ENCODE measurements at regions not wholly inside any gene's neighbourhood (a gene's known extent, or its start where the extent isn't known, plus 50 kb on each side); places are given as distances from the start of the nearest gene placed in this dataset.

GRCh38 chr6:8879334-8879733, 444.0 kb upstream of the SLC35B3 start:
- Histone ChIP-seq H3K9me3 (replicated peaks in 1 of 2; ENCODE audit: control insufficient read depth in 1 of 2, insufficient read depth in 1 of 2, low read length in 2 of 2) (no peaks in the 10 kb centered on the region), H3K27ac (ENCODE audit: low read depth in 1 of 2, low read length in 2 of 2) (no peak overlapping the region), H3K4me3 (replicated peaks in 1 of 3; ENCODE audit: low read depth in 2 of 3, low read length in 3 of 3) (no peak overlapping the region), H3K4me1 (ENCODE audit: control insufficient read depth in 1 of 2, insufficient read depth in 2 of 2, low read length in 2 of 2) (peaks cover 29 to 34% of the 10 kb centered on the region in 2 donors), H2AFZ (ENCODE audit: insufficient read depth, low read depth, low read length, poor library complexity, severe bottlenecking) (no peak overlapping the region), H3K27me3 (ENCODE audit: control insufficient read depth in 2 of 2, insufficient read depth in 2 of 2, low read length in 2 of 2) (no peaks in the 10 kb centered on the region), H4K20me1 (ENCODE audit: insufficient read depth, low read length) (no peaks in the 10 kb centered on the region), H3K36me3 (replicated peaks in 1 of 2; ENCODE audit: control insufficient read depth in 1 of 2, insufficient read depth in 2 of 2, low read length in 2 of 2) (no peaks in the 10 kb centered on the region), H3K4me2 (replicated peaks; ENCODE audit: extremely low read depth, low read length, poor library complexity, severe bottlenecking) (no peak overlapping the region), H3K79me2 (ENCODE audit: insufficient read depth, low read length) (no peaks in the 10 kb centered on the region), H3K9ac (ENCODE audit: insufficient read depth, low read length, poor library complexity, severe bottlenecking) (no peak overlapping the region)
- Mint-ChIP-seq H3K4me1 (peaks cover 60% of the 10 kb centered on the region), H3K4me3 (no peak overlapping the region), H3K36me3 (no peaks in the 10 kb centered on the region), H3K27ac (no peak overlapping the region), H3K27me3 (ENCODE audit: low read depth in 3 of 3) (peaks cover 0 to 1% (median 0%) of the 10 kb centered on the region in 3 donors), H3K9me3 (peaks cover 0 to 4% (median 0%) of the 10 kb centered on the region in 7 donors)
- DNase-seq: peak in 1 of 3 donors; percentile 11
- no peak for TF ChIP-seq CTCF (IDR thresholded peaks at IDR 0.05)
- intact Hi-C loops (cut with micrococcal nuclease): no loop called here
- WGBS (ENCODE audit: insufficient coverage): no CpG with 5 or more reads among the region's 1 CpG

- Histone ChIP-seq H3K27ac (ENCODE audit: low read depth in 1 of 2, low read length in 2 of 2) (peak overlapping the region in 1 of 2 donors; percentile 1), H3K36me3 (replicated peaks in 1 of 2; ENCODE audit: control insufficient read depth in 1 of 2, insufficient read depth in 2 of 2, low read length in 2 of 2) (no peaks in the 10 kb centered on the region), H3K4me3 (replicated peaks in 1 of 3; ENCODE audit: low read depth in 2 of 3, low read length in 3 of 3) (peak overlapping the region in 1 of 3 experiments; percentile 37), H3K27me3 (ENCODE audit: control insufficient read depth in 2 of 2, insufficient read depth in 2 of 2, low read length in 2 of 2) (no peaks in the 10 kb centered on the region), H4K20me1 (ENCODE audit: insufficient read depth, low read length) (no peaks in the 10 kb centered on the region), H3K4me1 (ENCODE audit: control insufficient read depth in 1 of 2, insufficient read depth in 2 of 2, low read length in 2 of 2) (peaks cover 16 to 19% of the 10 kb centered on the region in 2 donors), H3K4me2 (replicated peaks; ENCODE audit: extremely low read depth, low read length, poor library complexity, severe bottlenecking) (peak overlapping the region; percentile 52), H3K9me3 (replicated peaks in 1 of 2; ENCODE audit: control insufficient read depth in 1 of 2, insufficient read depth in 1 of 2, low read length in 2 of 2) (no peaks in the 10 kb centered on the region), H3K79me2 (ENCODE audit: insufficient read depth, low read length) (no peaks in the 10 kb centered on the region), H3K9ac (ENCODE audit: insufficient read depth, low read length, poor library complexity, severe bottlenecking) (no peak overlapping the region), H2AFZ (ENCODE audit: insufficient read depth, low read depth, low read length, poor library complexity, severe bottlenecking) (peak overlapping the region; percentile 73)
- Mint-ChIP-seq H3K27ac (peak overlapping the region in 3 of 7 donors; percentile 0 to 59 (median 17)), H3K4me1 (peaks cover 40% of the 10 kb centered on the region), H3K9me3 (peaks cover 0 to 4% (median 0%) of the 10 kb centered on the region in 7 donors), H3K27me3 (ENCODE audit: low read depth in 3 of 3) (peaks cover 0 to 3% (median 1%) of the 10 kb centered on the region in 3 donors), H3K36me3 (no peaks in the 10 kb centered on the region), H3K4me3 (peak overlapping the region in 1 of 2 donors; percentile 76)
- intact Hi-C loops (cut with micrococcal nuclease): no loop called here
- DNase-seq: no peak
- no peak for TF ChIP-seq CTCF (IDR thresholded peaks at IDR 0.05)
- WGBS (ENCODE audit: insufficient coverage): 0% methylated on average over 3 of the region's 4 CpGs
Observed at GRCh38 chr6:8875986-8876385, 440.6 kb upstream of the SLC35B3 start.
